ENCODE measurements at regions not wholly inside any gene's neighbourhood (a gene's known extent, or its start where the extent isn't known, plus 50 kb on each side); places are given as distances from the start of the nearest gene placed in this dataset.

DNA sequence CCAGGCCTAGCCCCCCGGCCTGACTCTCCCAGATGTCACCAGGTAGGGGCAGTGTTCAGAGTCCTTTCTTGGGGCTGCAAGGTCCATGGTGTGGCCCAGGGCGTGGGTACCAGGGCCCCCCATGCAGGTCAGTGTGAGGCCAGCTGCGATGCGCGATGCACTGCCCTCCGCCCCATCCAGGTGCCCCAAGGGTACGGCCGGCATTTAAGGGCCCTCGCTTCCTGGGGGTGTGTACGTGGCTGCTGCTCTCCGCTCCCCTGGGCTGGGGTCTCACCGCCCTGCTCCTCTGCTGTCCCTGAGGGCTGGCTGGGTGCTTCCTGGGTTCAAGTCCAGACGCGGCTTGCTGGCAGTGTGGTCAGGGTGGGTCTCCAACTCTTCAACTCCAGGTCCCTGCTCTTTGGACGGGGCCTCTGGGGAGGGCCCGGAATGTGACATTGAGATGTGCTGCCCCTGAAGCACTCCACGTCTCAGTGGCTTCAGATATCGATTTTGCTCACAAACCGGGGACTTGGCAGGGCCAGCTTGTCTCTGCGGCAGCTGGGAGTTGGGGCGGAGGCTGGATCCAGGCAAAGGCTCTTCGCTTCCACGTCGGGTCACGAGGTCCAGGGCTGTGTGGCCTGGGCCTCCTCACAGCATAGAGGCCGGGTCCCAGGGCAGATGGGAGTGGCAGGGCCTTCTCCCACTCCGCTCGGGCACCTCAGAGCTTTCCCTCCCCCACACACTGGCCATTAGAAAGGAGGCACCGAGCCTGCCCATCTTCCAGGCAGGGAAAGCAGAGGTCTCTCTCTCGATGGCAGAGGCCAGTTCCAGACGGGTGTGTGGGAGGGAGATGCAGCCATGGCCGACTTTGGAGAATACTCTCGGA lies 93.2 kb downstream of the UNCX start:
- TF ChIP-seq, protein P1, sequence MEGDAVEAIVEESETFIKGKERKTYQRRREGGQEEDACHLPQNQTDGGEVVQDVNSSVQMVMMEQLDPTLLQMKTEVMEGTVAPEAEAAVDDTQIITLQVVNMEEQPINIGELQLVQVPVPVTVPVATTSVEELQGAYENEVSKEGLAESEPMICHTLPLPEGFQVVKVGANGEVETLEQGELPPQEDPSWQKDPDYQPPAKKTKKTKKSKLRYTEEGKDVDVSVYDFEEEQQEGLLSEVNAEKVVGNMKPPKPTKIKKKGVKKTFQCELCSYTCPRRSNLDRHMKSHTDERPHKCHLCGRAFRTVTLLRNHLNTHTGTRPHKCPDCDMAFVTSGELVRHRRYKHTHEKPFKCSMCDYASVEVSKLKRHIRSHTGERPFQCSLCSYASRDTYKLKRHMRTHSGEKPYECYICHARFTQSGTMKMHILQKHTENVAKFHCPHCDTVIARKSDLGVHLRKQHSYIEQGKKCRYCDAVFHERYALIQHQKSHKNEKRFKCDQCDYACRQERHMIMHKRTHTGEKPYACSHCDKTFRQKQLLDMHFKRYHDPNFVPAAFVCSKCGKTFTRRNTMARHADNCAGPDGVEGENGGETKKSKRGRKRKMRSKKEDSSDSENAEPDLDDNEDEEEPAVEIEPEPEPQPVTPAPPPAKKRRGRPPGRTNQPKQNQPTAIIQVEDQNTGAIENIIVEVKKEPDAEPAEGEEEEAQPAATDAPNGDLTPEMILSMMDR (IDR thresholded peaks at IDR 0.05; ENCODE audit: borderline replicate concordance, extremely low read depth, low read length, poor library complexity, severe bottlenecking) = no peak
- no peak for TF ChIP-seq EZH2 (IDR thresholded peaks at IDR 0.05; ENCODE audit: borderline replicate concordance, low read depth, low read length, severe bottlenecking)

Data from DND-41 (cell line).